WTC11 (cell line): ENCODE measurements at regions not wholly inside any gene's neighbourhood (a gene's known extent, or its start where the extent isn't known, plus 50 kb on each side); places are given as distances from the start of the nearest gene placed in this dataset.

Experiments used
- ATAC-seq: fragments of 200-7000 bp; cut with Tn5 transposase; 2 replicates; pipeline ENCODE4 v1.10.0; 2021; ENCODE audit warnings: mild to moderate bottlenecking, moderate library complexity
- CTCF ChIA-PET: fragments of 300-600 bp; sonication (Branson Sonifier 250); formaldehyde crosslinking; loops from one replicate; lab custom pipeline; 2021; ENCODE audit warnings: antibody characterized with exemption; lab: Charles Lee
- POLR2A ChIA-PET: fragments of 350-600 bp; sonication (Branson Sonifier 250); formaldehyde crosslinking; loops from one replicate; lab custom pipeline; 2021; ENCODE audit warnings: antibody characterized with exemption; lab: Charles Lee
- DNase-seq: peaks from one replicate; pipeline ENCODE4 v3.0.0; 2021; ENCODE audit warnings: low spot score
- H3K27ac Mint-ChIP-seq: 2 replicates; pipeline ENCODE4 v1.8.0; 2021; ENCODE audit warnings: mixed read lengths
- H3K27me3 Mint-ChIP-seq: 2 replicates; pipeline ENCODE4 v1.8.0; 2021; ENCODE audit warnings: low read depth, mild to moderate bottlenecking, moderate library complexity, mixed read lengths
- H3K36me3 Mint-ChIP-seq: 2 replicates; pipeline ENCODE4 v1.8.0; 2021; ENCODE audit warnings: mixed read lengths
- H3K4me1 Mint-ChIP-seq: 2 replicates; pipeline ENCODE4 v1.8.0; 2022; ENCODE audit warnings: mixed read lengths
- H3K4me3 Mint-ChIP-seq: 2 replicates; pipeline ENCODE4 v1.8.0; 2021; ENCODE audit warnings: mild to moderate bottlenecking, moderate library complexity, mixed read lengths
- H3K9me3 Mint-ChIP-seq: 2 replicates; pipeline ENCODE4 v1.8.0; 2021; ENCODE audit warnings: mixed read lengths
- EMX1 ChIP-seq: fragments of 250-450 bp; sonication (Bioruptor Pico); IDR thresholded peaks from 2 replicates; pipeline ENCODE4 v1.8.0; 2021; ENCODE audit warnings: mild to moderate bottlenecking
- MYBL2 ChIP-seq: sonication (generic); formaldehyde crosslinking; IDR thresholded peaks from 2 replicates; pipeline ENCODE4 v1.8.1; 2023; ENCODE audit warnings: mild to moderate bottlenecking, moderate library complexity, missing genetic modification reagents
- NFATC4 ChIP-seq: fragments of 250-450 bp; sonication (Bioruptor Pico); IDR thresholded peaks from 2 replicates; pipeline ENCODE4 v1.9.0; 2021; ENCODE audit warnings: mild to moderate bottlenecking
- NR3C1 ChIP-seq: sonication (generic); formaldehyde crosslinking; conservative IDR thresholded peaks from 2 replicates; pipeline ENCODE4 v1.8.1; 2023; ENCODE audit warnings: low read depth, mild to moderate bottlenecking, missing genetic modification reagents
- TEAD4 ChIP-seq: sonication (generic); formaldehyde crosslinking; IDR thresholded peaks from 2 replicates; pipeline ENCODE4 v1.8.0; 2022; ENCODE audit warnings: mild to moderate bottlenecking, missing genetic modification reagents
- ZNF263 ChIP-seq: sonication (generic); formaldehyde crosslinking; IDR thresholded peaks from 2 replicates; pipeline ENCODE4 v1.8.1; 2022; ENCODE audit warnings: low read depth, mild to moderate bottlenecking, moderate library complexity, missing genetic modification reagents
- ZNF416 ChIP-seq: fragments of 250-450 bp; sonication (Bioruptor Pico); IDR thresholded peaks from 2 replicates; pipeline ENCODE4 v1.9.0; 2021; ENCODE audit warnings: mild to moderate bottlenecking, inconsistent platforms
- ZNF671 ChIP-seq: fragments of 250-450 bp; sonication (Bioruptor Pico); IDR thresholded peaks from 2 replicates; pipeline ENCODE4 v1.8.0; 2021; ENCODE audit warnings: mild to moderate bottlenecking
- TF ChIP-seq, protein P1 (sequence below): fragments of 200-600 bp; IDR thresholded peaks from 2 replicates; pipeline ENCODE4 v1.8.0; 2022; ENCODE audit warnings: antibody characterized with exemption
- TF ChIP-seq, protein P2 (sequence below): fragments of 250-450 bp; sonication (Bioruptor Pico); IDR thresholded peaks from 2 replicates; pipeline ENCODE4 v2.1.2; 2022; ENCODE audit warnings: mild to moderate bottlenecking, moderate library complexity
- TF ChIP-seq, protein P3 (sequence below): sonication (generic); formaldehyde crosslinking; IDR thresholded peaks from 2 replicates; pipeline ENCODE4 v1.8.0; 2023; ENCODE audit warnings: missing genetic modification reagents, mild to moderate bottlenecking, borderline replicate concordance
- TF ChIP-seq, protein P4 (sequence below): sonication (generic); formaldehyde crosslinking; IDR thresholded peaks from 2 replicates; pipeline ENCODE4 v1.8.1; 2022; ENCODE audit warnings: low read depth, missing genetic modification reagents, borderline replicate concordance
- TF ChIP-seq, protein P5 (sequence below): fragments of 250-450 bp; sonication (Bioruptor Pico); IDR thresholded peaks from 2 replicates; pipeline ENCODE4 v1.8.0; 2021; ENCODE audit warnings: mild to moderate bottlenecking
- TF ChIP-seq, protein P6 (sequence below): fragments of 250-450 bp; sonication (Bioruptor Pico); IDR thresholded peaks from 2 replicates; pipeline ENCODE4 v1.9.0; 2021; ENCODE audit warnings: mild to moderate bottlenecking
- TF ChIP-seq, protein P7 (sequence below): sonication (generic); formaldehyde crosslinking; IDR thresholded peaks from 2 replicates; pipeline ENCODE4 v1.8.0; 2022; ENCODE audit warnings: missing genetic modification reagents

DNA sequence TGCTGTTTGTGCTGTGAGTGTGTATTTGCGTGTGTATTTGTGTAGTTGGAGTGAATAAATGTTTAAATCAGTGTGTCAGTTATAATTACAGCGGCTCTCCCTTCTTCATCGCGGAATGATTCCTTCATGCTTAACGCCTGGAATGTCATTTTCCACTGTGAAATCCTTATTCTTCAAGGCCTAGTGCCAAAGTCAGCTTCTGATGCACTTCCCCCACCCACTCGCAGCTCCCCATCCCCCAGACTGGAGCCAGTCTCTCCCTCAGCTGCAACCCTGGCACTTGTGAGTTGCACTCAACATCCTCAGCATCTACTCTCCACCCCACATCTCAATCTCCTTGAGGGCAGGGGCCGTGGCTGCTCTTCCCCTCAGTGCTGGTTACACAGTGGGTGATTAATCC is 583.0 kb downstream of the BCOR start:
- Mint-ChIP-seq H3K27ac (no peak overlapping the region; the same call in 1 of the 2 replicates), H3K4me1 (peaks cover 8% of the 10 kb centered on the region), H3K36me3 (0 out of 2 replicates have a peak, but pooled peaks cover 4% of the 10 kb centered on the region), H3K4me3 (no peak overlapping the region), H3K27me3 (no peaks in the 10 kb centered on the region; the same call in 1 of the 2 replicates), H3K9me3 (peaks cover 10% of the 10 kb centered on the region)
- ATAC-seq (no peak), DNase-seq (no peak)
- ChIA-PET CTCF (no interaction called here), POLR2A (no interaction called here)
- TF ChIP-seq, protein P1, sequence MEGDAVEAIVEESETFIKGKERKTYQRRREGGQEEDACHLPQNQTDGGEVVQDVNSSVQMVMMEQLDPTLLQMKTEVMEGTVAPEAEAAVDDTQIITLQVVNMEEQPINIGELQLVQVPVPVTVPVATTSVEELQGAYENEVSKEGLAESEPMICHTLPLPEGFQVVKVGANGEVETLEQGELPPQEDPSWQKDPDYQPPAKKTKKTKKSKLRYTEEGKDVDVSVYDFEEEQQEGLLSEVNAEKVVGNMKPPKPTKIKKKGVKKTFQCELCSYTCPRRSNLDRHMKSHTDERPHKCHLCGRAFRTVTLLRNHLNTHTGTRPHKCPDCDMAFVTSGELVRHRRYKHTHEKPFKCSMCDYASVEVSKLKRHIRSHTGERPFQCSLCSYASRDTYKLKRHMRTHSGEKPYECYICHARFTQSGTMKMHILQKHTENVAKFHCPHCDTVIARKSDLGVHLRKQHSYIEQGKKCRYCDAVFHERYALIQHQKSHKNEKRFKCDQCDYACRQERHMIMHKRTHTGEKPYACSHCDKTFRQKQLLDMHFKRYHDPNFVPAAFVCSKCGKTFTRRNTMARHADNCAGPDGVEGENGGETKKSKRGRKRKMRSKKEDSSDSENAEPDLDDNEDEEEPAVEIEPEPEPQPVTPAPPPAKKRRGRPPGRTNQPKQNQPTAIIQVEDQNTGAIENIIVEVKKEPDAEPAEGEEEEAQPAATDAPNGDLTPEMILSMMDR = no peak
- TF ChIP-seq NR3C1 (no peak), MYBL2 (CRISPR knock-in tag) (no peak), EMX1 (CRISPR knock-in tag) (no peak), ZNF263 (no peak), ZNF671 (no peak), ZNF416 (CRISPR knock-in tag) (no peak), NFATC4 (CRISPR knock-in tag) (no peak), TEAD4 (CRISPR knock-in tag) (no peak)
- TF ChIP-seq, protein P2, sequence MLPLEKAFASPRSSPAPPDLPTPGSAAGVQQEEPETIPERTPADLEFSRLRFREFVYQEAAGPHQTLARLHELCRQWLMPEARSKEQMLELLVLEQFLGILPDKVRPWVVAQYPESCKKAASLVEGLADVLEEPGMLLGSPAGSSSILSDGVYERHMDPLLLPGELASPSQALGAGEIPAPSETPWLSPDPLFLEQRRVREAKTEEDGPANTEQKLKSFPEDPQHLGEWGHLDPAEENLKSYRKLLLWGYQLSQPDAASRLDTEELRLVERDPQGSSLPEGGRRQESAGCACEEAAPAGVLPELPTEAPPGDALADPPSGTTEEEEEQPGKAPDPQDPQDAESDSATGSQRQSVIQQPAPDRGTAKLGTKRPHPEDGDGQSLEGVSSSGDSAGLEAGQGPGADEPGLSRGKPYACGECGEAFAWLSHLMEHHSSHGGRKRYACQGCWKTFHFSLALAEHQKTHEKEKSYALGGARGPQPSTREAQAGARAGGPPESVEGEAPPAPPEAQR (CRISPR knock-in tag) = no peak
- TF ChIP-seq, protein P3, sequence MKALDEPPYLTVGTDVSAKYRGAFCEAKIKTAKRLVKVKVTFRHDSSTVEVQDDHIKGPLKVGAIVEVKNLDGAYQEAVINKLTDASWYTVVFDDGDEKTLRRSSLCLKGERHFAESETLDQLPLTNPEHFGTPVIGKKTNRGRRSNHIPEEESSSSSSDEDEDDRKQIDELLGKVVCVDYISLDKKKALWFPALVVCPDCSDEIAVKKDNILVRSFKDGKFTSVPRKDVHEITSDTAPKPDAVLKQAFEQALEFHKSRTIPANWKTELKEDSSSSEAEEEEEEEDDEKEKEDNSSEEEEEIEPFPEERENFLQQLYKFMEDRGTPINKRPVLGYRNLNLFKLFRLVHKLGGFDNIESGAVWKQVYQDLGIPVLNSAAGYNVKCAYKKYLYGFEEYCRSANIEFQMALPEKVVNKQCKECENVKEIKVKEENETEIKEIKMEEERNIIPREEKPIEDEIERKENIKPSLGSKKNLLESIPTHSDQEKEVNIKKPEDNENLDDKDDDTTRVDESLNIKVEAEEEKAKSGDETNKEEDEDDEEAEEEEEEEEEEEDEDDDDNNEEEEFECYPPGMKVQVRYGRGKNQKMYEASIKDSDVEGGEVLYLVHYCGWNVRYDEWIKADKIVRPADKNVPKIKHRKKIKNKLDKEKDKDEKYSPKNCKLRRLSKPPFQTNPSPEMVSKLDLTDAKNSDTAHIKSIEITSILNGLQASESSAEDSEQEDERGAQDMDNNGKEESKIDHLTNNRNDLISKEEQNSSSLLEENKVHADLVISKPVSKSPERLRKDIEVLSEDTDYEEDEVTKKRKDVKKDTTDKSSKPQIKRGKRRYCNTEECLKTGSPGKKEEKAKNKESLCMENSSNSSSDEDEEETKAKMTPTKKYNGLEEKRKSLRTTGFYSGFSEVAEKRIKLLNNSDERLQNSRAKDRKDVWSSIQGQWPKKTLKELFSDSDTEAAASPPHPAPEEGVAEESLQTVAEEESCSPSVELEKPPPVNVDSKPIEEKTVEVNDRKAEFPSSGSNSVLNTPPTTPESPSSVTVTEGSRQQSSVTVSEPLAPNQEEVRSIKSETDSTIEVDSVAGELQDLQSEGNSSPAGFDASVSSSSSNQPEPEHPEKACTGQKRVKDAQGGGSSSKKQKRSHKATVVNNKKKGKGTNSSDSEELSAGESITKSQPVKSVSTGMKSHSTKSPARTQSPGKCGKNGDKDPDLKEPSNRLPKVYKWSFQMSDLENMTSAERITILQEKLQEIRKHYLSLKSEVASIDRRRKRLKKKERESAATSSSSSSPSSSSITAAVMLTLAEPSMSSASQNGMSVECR = no peak
- TF ChIP-seq, protein P4, sequence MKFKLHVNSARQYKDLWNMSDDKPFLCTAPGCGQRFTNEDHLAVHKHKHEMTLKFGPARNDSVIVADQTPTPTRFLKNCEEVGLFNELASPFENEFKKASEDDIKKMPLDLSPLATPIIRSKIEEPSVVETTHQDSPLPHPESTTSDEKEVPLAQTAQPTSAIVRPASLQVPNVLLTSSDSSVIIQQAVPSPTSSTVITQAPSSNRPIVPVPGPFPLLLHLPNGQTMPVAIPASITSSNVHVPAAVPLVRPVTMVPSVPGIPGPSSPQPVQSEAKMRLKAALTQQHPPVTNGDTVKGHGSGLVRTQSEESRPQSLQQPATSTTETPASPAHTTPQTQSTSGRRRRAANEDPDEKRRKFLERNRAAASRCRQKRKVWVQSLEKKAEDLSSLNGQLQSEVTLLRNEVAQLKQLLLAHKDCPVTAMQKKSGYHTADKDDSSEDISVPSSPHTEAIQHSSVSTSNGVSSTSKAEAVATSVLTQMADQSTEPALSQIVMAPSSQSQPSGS (CRISPR knock-in tag) = no peak
- TF ChIP-seq, protein P5, sequence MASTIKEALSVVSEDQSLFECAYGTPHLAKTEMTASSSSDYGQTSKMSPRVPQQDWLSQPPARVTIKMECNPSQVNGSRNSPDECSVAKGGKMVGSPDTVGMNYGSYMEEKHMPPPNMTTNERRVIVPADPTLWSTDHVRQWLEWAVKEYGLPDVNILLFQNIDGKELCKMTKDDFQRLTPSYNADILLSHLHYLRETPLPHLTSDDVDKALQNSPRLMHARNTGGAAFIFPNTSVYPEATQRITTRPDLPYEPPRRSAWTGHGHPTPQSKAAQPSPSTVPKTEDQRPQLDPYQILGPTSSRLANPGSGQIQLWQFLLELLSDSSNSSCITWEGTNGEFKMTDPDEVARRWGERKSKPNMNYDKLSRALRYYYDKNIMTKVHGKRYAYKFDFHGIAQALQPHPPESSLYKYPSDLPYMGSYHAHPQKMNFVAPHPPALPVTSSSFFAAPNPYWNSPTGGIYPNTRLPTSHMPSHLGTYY (CRISPR knock-in tag) = no peak
- TF ChIP-seq, protein P6, sequence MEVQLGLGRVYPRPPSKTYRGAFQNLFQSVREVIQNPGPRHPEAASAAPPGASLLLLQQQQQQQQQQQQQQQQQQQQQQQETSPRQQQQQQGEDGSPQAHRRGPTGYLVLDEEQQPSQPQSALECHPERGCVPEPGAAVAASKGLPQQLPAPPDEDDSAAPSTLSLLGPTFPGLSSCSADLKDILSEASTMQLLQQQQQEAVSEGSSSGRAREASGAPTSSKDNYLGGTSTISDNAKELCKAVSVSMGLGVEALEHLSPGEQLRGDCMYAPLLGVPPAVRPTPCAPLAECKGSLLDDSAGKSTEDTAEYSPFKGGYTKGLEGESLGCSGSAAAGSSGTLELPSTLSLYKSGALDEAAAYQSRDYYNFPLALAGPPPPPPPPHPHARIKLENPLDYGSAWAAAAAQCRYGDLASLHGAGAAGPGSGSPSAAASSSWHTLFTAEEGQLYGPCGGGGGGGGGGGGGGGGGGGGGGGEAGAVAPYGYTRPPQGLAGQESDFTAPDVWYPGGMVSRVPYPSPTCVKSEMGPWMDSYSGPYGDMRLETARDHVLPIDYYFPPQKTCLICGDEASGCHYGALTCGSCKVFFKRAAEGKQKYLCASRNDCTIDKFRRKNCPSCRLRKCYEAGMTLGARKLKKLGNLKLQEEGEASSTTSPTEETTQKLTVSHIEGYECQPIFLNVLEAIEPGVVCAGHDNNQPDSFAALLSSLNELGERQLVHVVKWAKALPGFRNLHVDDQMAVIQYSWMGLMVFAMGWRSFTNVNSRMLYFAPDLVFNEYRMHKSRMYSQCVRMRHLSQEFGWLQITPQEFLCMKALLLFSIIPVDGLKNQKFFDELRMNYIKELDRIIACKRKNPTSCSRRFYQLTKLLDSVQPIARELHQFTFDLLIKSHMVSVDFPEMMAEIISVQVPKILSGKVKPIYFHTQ (CRISPR knock-in tag) = no peak
- TF ChIP-seq, protein P7, sequence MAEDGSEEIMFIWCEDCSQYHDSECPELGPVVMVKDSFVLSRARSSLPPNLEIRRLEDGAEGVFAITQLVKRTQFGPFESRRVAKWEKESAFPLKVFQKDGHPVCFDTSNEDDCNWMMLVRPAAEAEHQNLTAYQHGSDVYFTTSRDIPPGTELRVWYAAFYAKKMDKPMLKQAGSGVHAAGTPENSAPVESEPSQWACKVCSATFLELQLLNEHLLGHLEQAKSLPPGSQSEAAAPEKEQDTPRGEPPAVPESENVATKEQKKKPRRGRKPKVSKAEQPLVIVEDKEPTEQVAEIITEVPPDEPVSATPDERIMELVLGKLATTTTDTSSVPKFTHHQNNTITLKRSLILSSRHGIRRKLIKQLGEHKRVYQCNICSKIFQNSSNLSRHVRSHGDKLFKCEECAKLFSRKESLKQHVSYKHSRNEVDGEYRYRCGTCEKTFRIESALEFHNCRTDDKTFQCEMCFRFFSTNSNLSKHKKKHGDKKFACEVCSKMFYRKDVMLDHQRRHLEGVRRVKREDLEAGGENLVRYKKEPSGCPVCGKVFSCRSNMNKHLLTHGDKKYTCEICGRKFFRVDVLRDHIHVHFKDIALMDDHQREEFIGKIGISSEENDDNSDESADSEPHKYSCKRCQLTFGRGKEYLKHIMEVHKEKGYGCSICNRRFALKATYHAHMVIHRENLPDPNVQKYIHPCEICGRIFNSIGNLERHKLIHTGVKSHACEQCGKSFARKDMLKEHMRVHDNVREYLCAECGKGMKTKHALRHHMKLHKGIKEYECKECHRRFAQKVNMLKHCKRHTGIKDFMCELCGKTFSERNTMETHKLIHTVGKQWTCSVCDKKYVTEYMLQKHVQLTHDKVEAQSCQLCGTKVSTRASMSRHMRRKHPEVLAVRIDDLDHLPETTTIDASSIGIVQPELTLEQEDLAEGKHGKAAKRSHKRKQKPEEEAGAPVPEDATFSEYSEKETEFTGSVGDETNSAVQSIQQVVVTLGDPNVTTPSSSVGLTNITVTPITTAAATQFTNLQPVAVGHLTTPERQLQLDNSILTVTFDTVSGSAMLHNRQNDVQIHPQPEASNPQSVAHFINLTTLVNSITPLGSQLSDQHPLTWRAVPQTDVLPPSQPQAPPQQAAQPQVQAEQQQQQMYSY (CRISPR knock-in tag) = no peak
